SK-N-MC (cell line): ENCODE measurements at regions not wholly inside any gene's neighbourhood (a gene's known extent, or its start where the extent isn't known, plus 50 kb on each side); places are given as distances from the start of the nearest gene placed in this dataset.

Source experiments
- EZH2 ChIP-seq: fragments of 200-600 bp; sonication (generic); IDR thresholded peaks from one replicate; pipeline ENCODE4 v1.6.1; 2017; ENCODE audit warnings: antibody characterized with exemption
- FOXP2 ChIP-seq: optimal IDR thresholded peaks from 2 replicates; pipeline ENCODE3; 2011; ENCODE audit warnings: mild to moderate bottlenecking, moderate library complexity; ENCODE audit not compliant: insufficient read depth; ENCODE audit errors: extremely low read length, control extremely low read depth
- POLR2AphosphoS5 ChIP-seq: IDR thresholded peaks from 2 replicates; pipeline ENCODE4 v1.6.1; 2012; ENCODE audit warnings: mild to moderate bottlenecking, low read depth, low read length, borderline replicate concordance

GRCh38 chr4:38510201-38510600, 153.8 kb upstream of the KLF3 start:
- TF ChIP-seq EZH2 (no peak), POLR2AphosphoS5 (no peak), FOXP2 (no peak)
